ENCODE measurements at regions not wholly inside any gene's neighbourhood (a gene's known extent, or its start where the extent isn't known, plus 50 kb on each side); places are given as distances from the start of the nearest gene placed in this dataset.

GRCh38 chr4:43816116-43816515, 632.5 kb downstream of the KCTD8 start:
- TF ChIP-seq CTCF (IDR thresholded peaks at IDR 0.05; ENCODE audit: low read depth, low read length, missing control alignments): no peak

GRCh38 chr4:43822621-43823020, 626.0 kb downstream of the KCTD8 start:
- no peak for TF ChIP-seq CTCF (IDR thresholded peaks at IDR 0.05; ENCODE audit: low read depth, low read length, missing control alignments)
- no peak overlapping the region for H3K4me3 ChIP-seq (ENCODE audit: low read depth, low read length)
- no peak for DNase-seq (ENCODE audit: low read depth)

More at GRCh38 chr4:43816116-43816515, 632.5 kb downstream of the KCTD8 start:
- DNase-seq (ENCODE audit: low read depth): no peak
- H3K4me3 ChIP-seq (ENCODE audit: low read depth, low read length): no peak overlapping the region

GRCh38 chr4:43835869-43836268, 612.7 kb downstream of the KCTD8 start:
- no peak for TF ChIP-seq CTCF (IDR thresholded peaks at IDR 0.05; ENCODE audit: low read depth, low read length, missing control alignments)
- H3K4me3 ChIP-seq (ENCODE audit: low read depth, low read length): no peak overlapping the region
- no peak for DNase-seq (ENCODE audit: low read depth)

- no peak for TF ChIP-seq CTCF (IDR thresholded peaks at IDR 0.05; ENCODE audit: low read depth, low read length, missing control alignments)
- DNase-seq (ENCODE audit: low read depth): no peak
- H3K4me3 ChIP-seq (ENCODE audit: low read depth, low read length): no peak overlapping the region
Observed at GRCh38 chr4:43837171-43837570, 611.4 kb downstream of the KCTD8 start.

GRCh38 chr4:43837604-43838003, 611.0 kb downstream of the KCTD8 start:
- TF ChIP-seq CTCF (IDR thresholded peaks at IDR 0.05; ENCODE audit: low read depth, low read length, missing control alignments): no peak
- H3K4me3 ChIP-seq (ENCODE audit: low read depth, low read length): no peak overlapping the region
- DNase-seq (ENCODE audit: low read depth): no peak

GRCh38 chr4:43842594-43842993, 606.0 kb downstream of the KCTD8 start:
- TF ChIP-seq CTCF (IDR thresholded peaks at IDR 0.05; ENCODE audit: low read depth, low read length, missing control alignments): no peak
- no peak for DNase-seq (ENCODE audit: low read depth)
- H3K4me3 ChIP-seq (ENCODE audit: low read depth, low read length): no peak overlapping the region

GRCh38 chr4:43843501-43843900, 605.1 kb downstream of the KCTD8 start:
- H3K4me3 ChIP-seq (ENCODE audit: low read depth, low read length): no peak overlapping the region
- no peak for TF ChIP-seq CTCF (IDR thresholded peaks at IDR 0.05; ENCODE audit: low read depth, low read length, missing control alignments)
- no peak for DNase-seq (ENCODE audit: low read depth)

Data from GM12864 (cell line).